PFSK-1 (cell line): ENCODE measurements at regions not wholly inside any gene's neighbourhood (a gene's known extent, or its start where the extent isn't known, plus 50 kb on each side); places are given as distances from the start of the nearest gene placed in this dataset.

ENCODE experiments used
- FOXP2 ChIP-seq: optimal IDR thresholded peaks from 2 replicates; pipeline ENCODE3; 2011; ENCODE audit warnings: borderline replicate concordance, control low read depth, inconsistent platforms; ENCODE audit not compliant: insufficient read depth; ENCODE audit errors: extremely low read length, extremely low read depth
- POLR2AphosphoS5 ChIP-seq: IDR thresholded peaks from 2 replicates; pipeline ENCODE4 v1.6.1; 2012; ENCODE audit warnings: low read depth, mild to moderate bottlenecking, control low read depth, low read length, moderate library complexity
- SIN3A ChIP-seq: IDR thresholded peaks from 2 replicates; pipeline ENCODE4 v1.6.1; 2012; ENCODE audit warnings: mild to moderate bottlenecking, low read length, moderate library complexity, borderline replicate concordance; ENCODE audit not compliant: insufficient read depth
- TAF1 ChIP-seq: IDR thresholded peaks from 2 replicates; pipeline ENCODE4 v1.6.1; 2012; ENCODE audit warnings: low read length, control low read depth, borderline replicate concordance; ENCODE audit not compliant: insufficient read depth
- TF ChIP-seq, protein P1 (sequence below), 2 experiments: IDR thresholded peaks; 2 replicates each; pipeline versions ENCODE4 v1.6.1 to v1.8.0; 2011 to 2012; ENCODE audit warnings: low read depth in 2 of 2, low read length in 2 of 2, control low read depth in 1 of 2, inconsistent platforms in 1 of 2, mild to moderate bottlenecking in 1 of 2, moderate library complexity in 1 of 2; ENCODE audit not compliant: insufficient read depth in 1 of 2

DNA sequence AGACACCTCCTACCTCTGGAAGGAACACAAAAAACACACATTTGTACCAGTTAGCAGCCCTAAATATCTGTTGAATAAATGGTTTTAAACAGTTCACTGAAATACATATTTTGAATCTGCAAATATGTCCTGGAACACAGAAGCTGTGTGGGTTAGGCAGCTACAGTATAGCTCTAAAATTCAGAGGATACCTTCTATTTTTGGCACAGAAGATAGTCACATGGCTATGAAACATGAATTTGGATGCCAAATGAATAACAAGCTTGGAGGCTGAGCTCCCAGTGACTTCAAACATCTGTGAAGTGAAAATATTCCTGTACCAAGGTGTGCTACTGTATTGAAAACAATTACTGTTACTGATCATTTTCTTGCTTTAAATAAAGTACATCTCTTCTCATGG is 391.5 kb upstream of the ADGRL2 start:
- TF ChIP-seq POLR2AphosphoS5 (no peak), TAF1 (no peak), SIN3A (no peak), FOXP2 (no peak)
- TF ChIP-seq, protein P1, sequence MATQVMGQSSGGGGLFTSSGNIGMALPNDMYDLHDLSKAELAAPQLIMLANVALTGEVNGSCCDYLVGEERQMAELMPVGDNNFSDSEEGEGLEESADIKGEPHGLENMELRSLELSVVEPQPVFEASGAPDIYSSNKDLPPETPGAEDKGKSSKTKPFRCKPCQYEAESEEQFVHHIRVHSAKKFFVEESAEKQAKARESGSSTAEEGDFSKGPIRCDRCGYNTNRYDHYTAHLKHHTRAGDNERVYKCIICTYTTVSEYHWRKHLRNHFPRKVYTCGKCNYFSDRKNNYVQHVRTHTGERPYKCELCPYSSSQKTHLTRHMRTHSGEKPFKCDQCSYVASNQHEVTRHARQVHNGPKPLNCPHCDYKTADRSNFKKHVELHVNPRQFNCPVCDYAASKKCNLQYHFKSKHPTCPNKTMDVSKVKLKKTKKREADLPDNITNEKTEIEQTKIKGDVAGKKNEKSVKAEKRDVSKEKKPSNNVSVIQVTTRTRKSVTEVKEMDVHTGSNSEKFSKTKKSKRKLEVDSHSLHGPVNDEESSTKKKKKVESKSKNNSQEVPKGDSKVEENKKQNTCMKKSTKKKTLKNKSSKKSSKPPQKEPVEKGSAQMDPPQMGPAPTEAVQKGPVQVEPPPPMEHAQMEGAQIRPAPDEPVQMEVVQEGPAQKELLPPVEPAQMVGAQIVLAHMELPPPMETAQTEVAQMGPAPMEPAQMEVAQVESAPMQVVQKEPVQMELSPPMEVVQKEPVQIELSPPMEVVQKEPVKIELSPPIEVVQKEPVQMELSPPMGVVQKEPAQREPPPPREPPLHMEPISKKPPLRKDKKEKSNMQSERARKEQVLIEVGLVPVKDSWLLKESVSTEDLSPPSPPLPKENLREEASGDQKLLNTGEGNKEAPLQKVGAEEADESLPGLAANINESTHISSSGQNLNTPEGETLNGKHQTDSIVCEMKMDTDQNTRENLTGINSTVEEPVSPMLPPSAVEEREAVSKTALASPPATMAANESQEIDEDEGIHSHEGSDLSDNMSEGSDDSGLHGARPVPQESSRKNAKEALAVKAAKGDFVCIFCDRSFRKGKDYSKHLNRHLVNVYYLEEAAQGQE (IDR thresholded peaks at IDR 0.05; ENCODE audit: insufficient read depth in 1 of 2, low read depth in 2 of 2, low read length in 2 of 2): no peak

DNA sequence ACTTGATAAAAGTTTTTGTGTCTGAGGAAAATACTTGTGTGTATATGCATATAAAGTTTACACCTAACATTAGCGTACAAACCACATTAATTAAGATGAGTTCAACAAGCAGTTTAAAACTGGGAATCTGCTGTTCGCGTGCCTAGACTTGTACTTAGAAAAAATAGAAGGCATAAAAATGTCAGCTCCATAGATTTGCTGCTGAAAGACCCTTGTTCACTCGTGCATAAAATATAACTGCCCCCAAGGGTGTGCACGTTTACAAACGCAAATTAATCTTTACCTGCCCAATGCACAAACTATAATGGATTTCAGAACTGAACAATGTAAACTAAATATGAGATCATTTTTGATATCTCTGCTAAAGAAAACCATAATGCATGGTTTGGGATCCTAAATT is 392.3 kb upstream of the ADGRL2 start:
- TF ChIP-seq TAF1 (no peak), FOXP2 (no peak), POLR2AphosphoS5 (no peak)

DNA sequence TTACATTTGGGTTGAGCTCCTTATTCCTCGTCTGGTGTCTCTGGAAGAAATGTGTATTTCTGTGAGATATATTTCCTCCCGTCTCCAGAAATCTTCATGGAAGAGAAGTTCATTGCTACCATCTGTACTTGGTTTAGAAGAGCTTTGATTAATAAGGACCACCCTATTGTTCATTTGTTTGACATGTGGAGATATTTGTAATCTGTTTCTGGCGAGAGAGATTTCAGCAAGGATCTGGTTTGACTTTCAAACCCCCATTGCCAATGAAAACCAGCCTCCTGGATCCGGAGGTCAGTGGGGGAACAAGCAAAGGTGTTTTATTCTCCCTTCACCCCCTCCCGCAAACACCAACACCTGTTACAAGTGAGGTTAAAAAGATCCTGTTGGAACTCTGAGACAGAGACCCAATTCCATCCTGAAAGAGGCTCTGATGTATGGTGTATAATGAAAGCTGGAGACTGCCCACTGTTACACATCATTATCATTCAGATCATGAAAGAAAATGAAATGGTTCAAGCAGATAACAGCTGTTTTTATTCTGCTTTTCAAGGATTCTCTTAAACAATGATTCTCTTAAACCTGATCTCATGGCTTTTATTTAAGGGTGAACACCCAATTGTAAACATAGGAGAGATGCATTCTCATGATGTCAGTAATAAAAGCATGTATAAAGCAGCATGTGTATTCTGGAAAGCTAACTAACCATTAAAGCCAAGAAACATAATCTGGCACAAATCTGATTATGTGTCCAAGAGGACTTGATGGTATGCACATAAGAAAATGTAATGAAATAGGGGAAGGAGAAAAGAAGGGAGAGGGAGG is 393.5 kb upstream of the ADGRL2 start:
- TF ChIP-seq, protein P1 (IDR thresholded peaks at IDR 0.05; ENCODE audit: insufficient read depth in 1 of 2, low read depth in 2 of 2, low read length in 2 of 2): no peak
- TF ChIP-seq FOXP2 (no peak), POLR2AphosphoS5 (no peak), SIN3A (no peak), TAF1 (no peak)

DNA sequence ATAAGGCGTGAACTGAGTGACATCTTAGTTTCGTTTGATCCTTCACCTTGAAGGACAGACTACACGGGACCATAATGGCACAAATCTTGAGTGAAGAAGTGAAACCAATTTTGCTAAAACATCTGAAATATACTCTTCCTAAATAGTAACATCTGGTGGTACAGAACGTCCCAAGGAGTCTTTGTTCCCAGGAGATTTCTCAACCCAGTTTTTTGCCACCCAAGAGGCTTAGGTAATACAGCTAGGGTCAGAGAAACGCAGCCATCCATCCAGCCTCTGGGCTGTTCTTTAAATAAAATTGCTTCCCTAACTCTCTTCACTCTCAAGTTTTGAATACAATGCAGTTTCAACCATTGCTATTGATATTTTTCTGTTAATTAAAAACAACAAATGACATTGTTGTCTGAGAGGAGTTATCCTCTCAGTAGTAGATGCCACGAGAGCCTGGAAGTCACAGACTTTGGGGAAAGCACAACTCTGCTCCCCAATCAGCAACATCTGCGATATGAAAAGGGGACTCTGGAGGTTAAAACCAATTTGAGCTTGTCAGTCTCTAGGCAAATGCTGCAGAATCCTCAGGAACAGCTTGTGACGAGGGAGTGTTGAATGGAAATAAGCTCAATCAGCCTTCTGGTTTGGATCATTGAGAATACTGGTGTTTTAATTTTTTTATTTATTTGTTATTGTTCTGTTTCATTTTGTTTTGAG is 394.3 kb upstream of the ADGRL2 start:
- TF ChIP-seq FOXP2 (no peak), SIN3A (no peak), POLR2AphosphoS5 (no peak), TAF1 (no peak)
- TF ChIP-seq, protein P1 (IDR thresholded peaks at IDR 0.05; ENCODE audit: insufficient read depth in 1 of 2, low read depth in 2 of 2, low read length in 2 of 2): no peak

DNA sequence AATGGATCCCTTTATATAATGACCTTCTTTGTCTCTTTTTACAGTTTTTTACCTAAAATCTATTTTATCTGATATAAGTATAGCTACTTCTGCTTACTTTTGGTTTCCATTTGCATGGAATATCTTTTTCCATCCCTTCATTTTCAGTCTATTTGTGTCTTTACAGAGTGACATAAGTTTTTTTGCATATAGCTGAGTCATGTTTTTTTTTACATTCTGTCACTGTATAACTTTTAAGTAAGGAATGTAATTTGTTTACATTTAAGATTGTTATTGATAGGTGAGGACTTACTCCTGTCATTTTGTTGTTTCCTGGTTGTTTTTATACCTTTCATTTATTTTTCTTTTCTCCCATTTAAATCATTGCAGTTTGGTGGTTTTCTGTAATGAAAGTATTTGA is 402.7 kb upstream of the ADGRL2 start:
- TF ChIP-seq, protein P1 (IDR thresholded peaks at IDR 0.05; ENCODE audit: insufficient read depth in 1 of 2, low read depth in 2 of 2, low read length in 2 of 2): no peak
- TF ChIP-seq POLR2AphosphoS5 (no peak), FOXP2 (no peak), SIN3A (no peak), TAF1 (no peak)
